Thoracic aorta (tissue), 2 donors: ENCODE measurements at regions not wholly inside any gene's neighbourhood (a gene's known extent, or its start where the extent isn't known, plus 50 kb on each side); places are given as distances from the start of the nearest gene placed in this dataset.
A peak's percentile ranks its signal among the peaks of the same experiment; 100 is the strongest.

Source experiments
- ATAC-seq: fragments of 150-250 bp; one replicate; pipeline ENCODE4 v1.8.0; 2017; ENCODE audit warnings: low read depth; ENCODE audit not compliant: insufficient number of reproducible peaks, low FRiP score
- DNase-seq: peaks from one replicate; pipeline ENCODE4 v3.0.0-alpha.2; 2020; ENCODE audit warnings: low spot score
- H3K27ac ChIP-seq, 2 donors: fragments of 200-600 bp; sonication (generic); 1 replicate in 1 of 2; 2 replicates in 1 of 2; pipeline ENCODE4 v1.5.1; 2016; ENCODE audit warnings: mild to moderate bottlenecking in 2 of 2, moderate library complexity in 2 of 2
- H3K27me3 ChIP-seq: fragments of 200-600 bp; sonication (generic); replicated peaks from 2 replicates; pipeline ENCODE4 v1.6.0; 2016; ENCODE audit warnings: mild to moderate bottlenecking; ENCODE audit not compliant: insufficient read depth
- H3K36me3 ChIP-seq: fragments of 200-600 bp; sonication (generic); one replicate; pipeline ENCODE4 v1.5.1; 2016
- H3K4me1 ChIP-seq, 2 donors: fragments of 200-600 bp; sonication (generic); 1 replicate in 1 of 2; 2 replicates in 1 of 2; pipeline versions ENCODE4 v1.5.1 to v1.6.0; 2016; ENCODE audit warnings: low read depth in 2 of 2, mild to moderate bottlenecking in 1 of 2; ENCODE audit not compliant: control insufficient read depth in 1 of 2
- H3K4me3 ChIP-seq: fragments of 200-600 bp; sonication (generic); 2 replicates; pipeline ENCODE4 v1.5.1; 2016; ENCODE audit warnings: mild to moderate bottlenecking
- H3K9me3 ChIP-seq: fragments of 200-600 bp; sonication (generic); 2 replicates; pipeline ENCODE4 v1.5.1; 2016
- CTCF ChIP-seq: fragments of 200-600 bp; sonication (generic); IDR thresholded peaks from one replicate; pipeline ENCODE4 v1.5.1; 2019; ENCODE audit warnings: antibody characterized with exemption

DNA sequence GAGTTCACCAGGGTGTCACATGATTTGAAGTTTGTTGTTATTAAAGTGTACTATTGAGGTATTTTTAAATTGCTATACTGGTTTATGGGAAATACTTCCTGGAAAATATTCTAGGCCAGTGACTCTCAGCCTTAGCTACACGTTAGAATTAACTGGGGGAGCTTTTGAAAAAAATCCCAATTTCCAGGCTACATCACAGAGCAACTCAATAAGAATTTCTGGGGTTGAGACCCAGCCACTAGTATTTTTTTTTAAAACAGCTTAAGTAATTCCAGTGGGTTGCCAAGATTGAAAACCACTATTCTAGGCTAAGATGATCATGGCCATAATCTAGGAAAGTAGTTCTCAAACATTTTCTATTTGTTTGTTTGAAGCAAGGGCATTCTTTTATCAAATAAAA is 142.9 kb upstream of the GRIA1 start:
- Histone ChIP-seq H3K4me1 (peaks cover 3 to 19% of the 10 kb centered on the region in 2 donors), H3K36me3 (no peaks in the 10 kb centered on the region), H3K4me3 (no peak overlapping the region), H3K27ac (no peak overlapping the region), H3K27me3 (no peaks in the 10 kb centered on the region), H3K9me3 (no peaks in the 10 kb centered on the region)
- ATAC-seq (no peak), DNase-seq (no peak)
- TF ChIP-seq CTCF: no peak

- H3K9me3 ChIP-seq: no peaks in the 10 kb centered on the region
- DNase-seq (no peak), ATAC-seq (no peak)
- no peaks in the 10 kb centered on the region for H3K36me3 ChIP-seq
- TF ChIP-seq CTCF: no peak
- no peak overlapping the region for H3K4me3 ChIP-seq
- H3K27me3 ChIP-seq: no peaks in the 10 kb centered on the region
- no peak overlapping the region for H3K27ac ChIP-seq
- H3K4me1 ChIP-seq: peaks cover 0 to 19% of the 10 kb centered on the region in 2 donors
Measured at GRCh38 chr5:153350175-153350883, 140.1 kb upstream of the GRIA1 start.

DNA sequence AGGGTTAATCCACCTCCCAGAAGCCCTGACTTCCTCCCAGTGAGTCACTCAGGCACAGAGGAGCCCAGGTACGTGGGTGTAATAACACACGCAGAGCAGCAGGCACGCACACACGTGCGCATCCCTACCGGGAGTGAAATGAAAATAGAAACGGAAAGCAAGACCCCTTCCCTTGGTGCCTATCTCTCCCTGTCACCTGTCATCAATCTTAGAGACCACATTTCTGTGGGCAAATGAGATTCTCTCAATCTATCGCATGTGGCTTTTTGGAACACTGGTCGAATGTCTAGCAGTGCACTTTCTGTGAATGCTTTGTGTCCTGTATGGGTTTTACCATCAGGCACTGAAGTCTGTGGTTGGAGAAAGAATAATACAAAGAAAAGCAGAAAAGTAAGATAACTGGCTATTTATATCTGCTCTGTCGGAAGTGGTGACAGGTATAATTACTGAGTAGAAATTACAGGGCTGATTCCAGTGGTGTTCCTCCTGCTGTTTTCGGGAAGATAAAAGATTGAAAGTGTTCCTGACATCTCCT is 137.7 kb upstream of the GRIA1 start:
- no peak for DNase-seq
- no peaks in the 10 kb centered on the region for H3K9me3 ChIP-seq
- ATAC-seq: no peak
- no peaks in the 10 kb centered on the region for H3K27me3 ChIP-seq
- peaks cover 0 to 13% of the 10 kb centered on the region in 2 donors for H3K4me1 ChIP-seq
- H3K27ac ChIP-seq: no peak overlapping the region
- H3K4me3 ChIP-seq: peak overlapping the region; percentile 61
- H3K36me3 ChIP-seq: no peaks in the 10 kb centered on the region
- no peak for TF ChIP-seq CTCF

DNA sequence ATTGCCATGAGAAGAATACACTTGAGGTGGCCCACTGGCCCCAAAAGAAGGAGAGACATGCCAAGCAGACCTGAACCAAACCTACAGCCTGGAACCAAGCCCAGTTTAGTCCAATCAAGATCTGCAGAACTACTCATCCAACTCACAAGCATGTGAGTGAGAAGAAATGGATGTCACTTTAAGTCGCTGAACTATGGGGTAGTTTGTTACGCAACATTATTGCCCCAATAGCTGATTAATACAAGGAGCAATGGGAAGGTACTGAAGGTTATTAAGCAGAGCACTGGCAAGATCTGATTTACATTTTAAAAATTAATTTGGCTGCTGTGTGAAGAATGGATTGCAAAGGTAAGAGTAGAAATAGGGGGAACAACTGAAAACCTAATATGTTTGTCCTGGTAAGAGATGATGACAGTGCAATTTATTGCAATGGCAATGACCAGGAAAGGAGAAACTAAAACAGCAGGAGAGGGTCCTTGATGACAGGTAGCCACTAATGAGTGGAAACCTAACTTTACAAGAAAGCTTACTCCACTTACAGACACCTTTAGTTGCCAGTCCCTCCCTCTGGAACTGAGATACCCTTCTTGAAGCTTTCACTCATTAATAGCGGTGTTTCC is 132.9 kb upstream of the GRIA1 start:
- DNase-seq: no peak
- H3K36me3 ChIP-seq: no peaks in the 10 kb centered on the region
- no peaks in the 10 kb centered on the region for H3K9me3 ChIP-seq
- peaks cover 0 to 26% of the 10 kb centered on the region in 2 donors for H3K4me1 ChIP-seq
- ATAC-seq: no peak
- no peak overlapping the region for H3K27ac ChIP-seq
- no peaks in the 10 kb centered on the region for H3K27me3 ChIP-seq
- no peak overlapping the region for H3K4me3 ChIP-seq
- TF ChIP-seq CTCF: no peak

DNA sequence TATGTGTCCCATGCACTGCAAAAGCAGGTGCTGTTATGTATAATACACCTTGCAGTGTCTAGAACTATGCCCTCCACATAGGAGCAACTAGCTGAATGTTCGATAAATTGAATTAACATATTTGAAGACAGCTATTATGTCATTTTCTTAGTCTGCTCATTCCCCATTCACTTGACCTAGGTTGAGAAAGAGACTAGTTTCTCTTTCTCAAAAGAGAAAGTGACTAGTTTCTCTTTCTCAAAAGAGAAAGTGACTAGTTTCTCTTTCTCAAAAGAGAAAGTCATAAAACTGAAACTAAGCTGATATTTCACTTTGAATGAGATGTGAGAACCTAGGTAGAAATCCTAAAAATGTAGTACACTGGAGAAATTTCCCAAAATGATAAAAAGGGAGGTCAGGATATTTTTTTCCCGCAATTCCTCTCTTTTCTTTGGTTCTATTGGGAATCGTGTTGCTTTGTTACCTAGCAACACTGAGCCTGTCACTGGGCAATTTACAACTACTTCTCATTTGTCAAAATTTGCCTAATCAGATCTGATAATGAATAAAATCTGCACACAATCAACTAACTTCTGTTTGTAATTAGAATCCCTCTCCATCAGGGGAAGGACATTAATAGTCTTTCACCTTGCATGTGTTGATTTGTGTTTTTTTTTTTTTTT is 132.0 kb upstream of the GRIA1 start:
- Histone ChIP-seq H3K27ac (no peak overlapping the region), H3K36me3 (no peaks in the 10 kb centered on the region), H3K27me3 (no peaks in the 10 kb centered on the region), H3K4me1 (peaks cover 0 to 19% of the 10 kb centered on the region in 2 donors), H3K9me3 (no peaks in the 10 kb centered on the region), H3K4me3 (peak overlapping the region; percentile 43)
- TF ChIP-seq CTCF: no peak
- DNase-seq (no peak), ATAC-seq (no peak)
